ENCODE measurements at regions not wholly inside any gene's neighbourhood (a gene's known extent, or its start where the extent isn't known, plus 50 kb on each side); places are given as distances from the start of the nearest gene placed in this dataset.

GRCh38 chr12:58818546-58818945 lies 101.8 kb downstream of the LRIG3 start:
- Histone ChIP-seq H3K27ac (no peak overlapping the region), H3K4me1 (peaks cover 0 to 6% of the 10 kb centered on the region in 2 donors), H3K4me3 (no peak overlapping the region), H3K9me3 (no peaks in the 10 kb centered on the region), H3K27me3 (no peaks in the 10 kb centered on the region), H3K36me3 (no peaks in the 10 kb centered on the region)
- TF ChIP-seq CTCF (IDR thresholded peaks at IDR 0.05), result no peak
- DNase-seq (ENCODE audit: low spot score), result no peak

- no peak for DNase-seq (ENCODE audit: low spot score)
- Histone ChIP-seq H3K36me3 (no peaks in the 10 kb centered on the region), H3K4me1 (peaks cover 0 to under 1% of the 10 kb centered on the region in 2 donors), H3K27me3 (no peaks in the 10 kb centered on the region), H3K9me3 (no peaks in the 10 kb centered on the region), H3K27ac (no peak overlapping the region), H3K4me3 (no peak overlapping the region)
- TF ChIP-seq CTCF (IDR thresholded peaks at IDR 0.05), result no peak
Measured at GRCh38 chr12:58819345-58819744, 101.0 kb downstream of the LRIG3 start.

DNA sequence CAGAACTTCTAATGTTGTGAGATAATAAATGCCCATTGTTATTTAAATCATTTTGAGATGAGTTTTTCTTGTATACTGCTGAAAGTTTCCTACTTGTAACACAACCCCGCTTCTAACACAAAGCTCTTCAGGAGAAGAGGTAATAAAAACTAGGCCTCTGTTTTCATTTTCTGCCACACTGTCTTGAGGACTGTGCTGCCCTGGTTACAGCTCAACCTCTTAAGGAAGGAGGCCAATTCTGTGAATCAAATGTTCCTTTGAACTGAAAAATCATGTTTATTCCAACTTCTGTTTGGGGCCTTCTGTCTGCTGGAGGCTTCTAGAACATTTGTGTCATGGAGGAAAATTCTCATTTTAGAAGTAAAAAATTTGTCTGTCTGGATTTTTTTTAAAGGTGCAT lies 100.3 kb downstream of the LRIG3 start:
- H3K4me1 ChIP-seq, result no peaks in the 10 kb centered on the region
- H3K27ac ChIP-seq, result no peak overlapping the region

More for the DNA sequence above, 100.3 kb downstream of the LRIG3 start:
- no peaks in the 10 kb centered on the region for H3K27me3 ChIP-seq
- no peaks in the 10 kb centered on the region for H3K9me3 ChIP-seq
- no peak overlapping the region for H3K4me3 ChIP-seq
- no peak for TF ChIP-seq CTCF (IDR thresholded peaks at IDR 0.05)
- no peak for DNase-seq (ENCODE audit: low spot score)
- H3K36me3 ChIP-seq, result no peaks in the 10 kb centered on the region
